ENCODE measurements at regions not wholly inside any gene's neighbourhood (a gene's known extent, or its start where the extent isn't known, plus 50 kb on each side); places are given as distances from the start of the nearest gene placed in this dataset.

- H3K27ac ChIP-seq (ENCODE audit: low read length), result no peak overlapping the region
- Mint-ChIP-seq H3K27ac (no peak overlapping the region), H3K9me3 (no peaks in the 10 kb centered on the region), H3K36me3 (no peaks in the 10 kb centered on the region), H3K27me3 (ENCODE audit: low read depth in 2 of 2) (peaks cover 11 to 40% of the 10 kb centered on the region in 2 donors), H3K4me1 (no peaks in the 10 kb centered on the region), H3K4me3 (no peak overlapping the region)
- intact Hi-C loops (cut with micrococcal nuclease), result no loop called here
- H3K9me3 ChIP-seq (ENCODE audit: control insufficient read depth, insufficient read depth, low read length), result no peaks in the 10 kb centered on the region
- peaks cover 4% of the 10 kb centered on the region for H3K27me3 ChIP-seq (ENCODE audit: control insufficient read depth, insufficient read depth, low read length)
- no peak for ATAC-seq
- no peak overlapping the region for H3K4me3 ChIP-seq (ENCODE audit: low read length)
- WGBS (ENCODE audit: insufficient coverage), result 84% methylated on average over 7 of the region's 7 CpGs
- H3K36me3 ChIP-seq (ENCODE audit: control insufficient read depth, insufficient read depth, low read length), result no peaks in the 10 kb centered on the region
- TF ChIP-seq, protein P1, sequence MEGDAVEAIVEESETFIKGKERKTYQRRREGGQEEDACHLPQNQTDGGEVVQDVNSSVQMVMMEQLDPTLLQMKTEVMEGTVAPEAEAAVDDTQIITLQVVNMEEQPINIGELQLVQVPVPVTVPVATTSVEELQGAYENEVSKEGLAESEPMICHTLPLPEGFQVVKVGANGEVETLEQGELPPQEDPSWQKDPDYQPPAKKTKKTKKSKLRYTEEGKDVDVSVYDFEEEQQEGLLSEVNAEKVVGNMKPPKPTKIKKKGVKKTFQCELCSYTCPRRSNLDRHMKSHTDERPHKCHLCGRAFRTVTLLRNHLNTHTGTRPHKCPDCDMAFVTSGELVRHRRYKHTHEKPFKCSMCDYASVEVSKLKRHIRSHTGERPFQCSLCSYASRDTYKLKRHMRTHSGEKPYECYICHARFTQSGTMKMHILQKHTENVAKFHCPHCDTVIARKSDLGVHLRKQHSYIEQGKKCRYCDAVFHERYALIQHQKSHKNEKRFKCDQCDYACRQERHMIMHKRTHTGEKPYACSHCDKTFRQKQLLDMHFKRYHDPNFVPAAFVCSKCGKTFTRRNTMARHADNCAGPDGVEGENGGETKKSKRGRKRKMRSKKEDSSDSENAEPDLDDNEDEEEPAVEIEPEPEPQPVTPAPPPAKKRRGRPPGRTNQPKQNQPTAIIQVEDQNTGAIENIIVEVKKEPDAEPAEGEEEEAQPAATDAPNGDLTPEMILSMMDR (IDR thresholded peaks at IDR 0.05), result no peak
- no peaks in the 10 kb centered on the region for H3K4me1 ChIP-seq (ENCODE audit: control insufficient read depth, insufficient read depth, low read length)
- no peak for DNase-seq
Measured at GRCh38 chr20:58056921-58057686, 171.3 kb downstream of the ANKRD60 start.

DNA sequence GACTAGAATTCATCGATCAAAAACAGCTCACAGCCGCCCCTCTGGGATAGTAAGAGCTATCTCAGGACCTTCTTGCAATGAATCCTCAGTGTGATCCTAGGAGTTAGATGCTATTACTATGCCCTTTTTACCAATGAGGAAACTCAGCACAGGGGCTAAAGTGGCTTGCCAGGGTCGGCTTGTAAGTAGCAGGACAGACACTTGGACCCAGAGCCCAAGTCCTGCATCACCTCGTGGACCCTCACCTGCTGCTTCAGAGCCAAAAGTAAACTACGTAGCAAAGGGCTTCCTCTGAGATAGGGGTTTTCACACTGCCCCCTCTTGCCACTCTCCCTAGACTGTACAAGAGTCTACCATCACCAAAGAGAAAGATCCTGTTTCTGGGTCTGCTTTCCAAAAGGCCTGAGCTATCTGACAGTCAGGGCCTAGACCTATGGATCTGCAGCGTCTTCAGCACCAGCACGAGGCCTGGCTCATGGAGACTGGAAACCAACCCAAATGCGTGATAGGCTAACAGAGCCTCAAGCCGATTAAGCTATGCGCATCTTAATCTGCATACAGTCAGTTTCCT is 172.3 kb downstream of the ANKRD60 start:
- peaks cover 3 to 4% of the 10 kb centered on the region in 2 donors for H3K9me3 Mint-ChIP-seq
- Histone ChIP-seq H3K9me3 (ENCODE audit: control insufficient read depth, insufficient read depth, low read length) (no peaks in the 10 kb centered on the region), H3K27ac (ENCODE audit: low read length) (no peak overlapping the region), H3K4me3 (ENCODE audit: low read length) (no peak overlapping the region), H3K36me3 (ENCODE audit: control insufficient read depth, insufficient read depth, low read length) (no peaks in the 10 kb centered on the region), H3K4me1 (ENCODE audit: control insufficient read depth, insufficient read depth, low read length) (no peaks in the 10 kb centered on the region), H3K27me3 (ENCODE audit: control insufficient read depth, insufficient read depth, low read length) (peaks cover 4% of the 10 kb centered on the region)
- DNase-seq, result no peak
- H3K27me3 Mint-ChIP-seq (ENCODE audit: low read depth in 2 of 2), result peaks cover 9 to 36% of the 10 kb centered on the region in 2 donors
- TF ChIP-seq, protein P1 (IDR thresholded peaks at IDR 0.05), result no peak
- 87% methylated on average over 9 of the region's 10 CpGs for WGBS (ENCODE audit: insufficient coverage)
- no peak overlapping the region for H3K27ac Mint-ChIP-seq
- H3K4me3 Mint-ChIP-seq, result no peak overlapping the region
- H3K36me3 Mint-ChIP-seq, result no peaks in the 10 kb centered on the region
- no peak for ATAC-seq
- intact Hi-C loops (cut with micrococcal nuclease), result no loop called here
- H3K4me1 Mint-ChIP-seq, result no peaks in the 10 kb centered on the region

- Histone ChIP-seq H3K27ac (ENCODE audit: low read length) (no peak overlapping the region), H3K9me3 (ENCODE audit: control insufficient read depth, insufficient read depth, low read length) (no peaks in the 10 kb centered on the region), H3K4me1 (ENCODE audit: control insufficient read depth, insufficient read depth, low read length) (no peaks in the 10 kb centered on the region), H3K36me3 (ENCODE audit: control insufficient read depth, insufficient read depth, low read length) (no peaks in the 10 kb centered on the region), H3K4me3 (ENCODE audit: low read length) (no peak overlapping the region), H3K27me3 (ENCODE audit: control insufficient read depth, insufficient read depth, low read length) (peaks cover 4% of the 10 kb centered on the region)
- H3K4me1 Mint-ChIP-seq, result no peaks in the 10 kb centered on the region
- no peak overlapping the region for H3K27ac Mint-ChIP-seq
- DNase-seq (no peak), ATAC-seq (no peak)
- peaks cover 3 to 4% of the 10 kb centered on the region in 2 donors for H3K9me3 Mint-ChIP-seq
- WGBS (ENCODE audit: insufficient coverage), result 71% methylated on average over 11 of the region's 11 CpGs
- peaks cover 9 to 25% of the 10 kb centered on the region in 2 donors for H3K27me3 Mint-ChIP-seq (ENCODE audit: low read depth in 2 of 2)
- H3K36me3 Mint-ChIP-seq, result no peaks in the 10 kb centered on the region
- no peak overlapping the region for H3K4me3 Mint-ChIP-seq
- TF ChIP-seq, protein P1 (IDR thresholded peaks at IDR 0.05), result no peak
- intact Hi-C loops (cut with micrococcal nuclease), result no loop called here
Measured at GRCh38 chr20:58054780-58055373, 173.6 kb downstream of the ANKRD60 start.

All from natural killer cell (primary cell).